IMR-90 (cell line): ENCODE measurements at regions not wholly inside any gene's neighbourhood (a gene's known extent, or its start where the extent isn't known, plus 50 kb on each side); places are given as distances from the start of the nearest gene placed in this dataset.

ENCODE experiments used
- ATAC-seq: fragments of 200-7000 bp; cut with Tn5 transposase; 2 replicates; pipeline ENCODE4 v1.9.1; 2020; ENCODE audit warnings: low read depth, mild to moderate bottlenecking, moderate library complexity
- BruUV-seq: library from RNA; stranded (reverse); fragments of 400-500 nt; replicated peaks from 2 replicates; lab custom pipeline; 2021; lab: Mats Ljungman, UMichigan
- CTCF ChIA-PET: fragments of 300-600 bp; formaldehyde crosslinking; extraction: SDS; loops from one replicate; lab custom pipeline; 2021; ENCODE audit warnings: antibody characterized with exemption; lab: Yijun Ruan, JAX
- POLR2A ChIA-PET: fragments of 300-600 bp; sonication (Branson Sonifier 250); formaldehyde crosslinking; loops from one replicate; lab custom pipeline; 2022; ENCODE audit warnings: antibody characterized with exemption; ENCODE audit not compliant: unreplicated experiment; lab: Charles Lee
- DNase-seq: peaks from one replicate; pipeline ENCODE4 v3.0.0; 2013
- H2AFZ ChIP-seq: replicated peaks from 2 replicates; pipeline ENCODE3; 2013; ENCODE audit warnings: low read length, mild to moderate bottlenecking; ENCODE audit not compliant: poor library complexity
- H2AK5ac ChIP-seq: 2 replicates; pipeline ENCODE4 v1.6.1; 2013; ENCODE audit warnings: low read depth, low read length, inconsistent platforms
- H2AK9ac ChIP-seq: replicated peaks from 2 replicates; pipeline ENCODE3; 2013; ENCODE audit warnings: mild to moderate bottlenecking, low read depth, low read length, moderate library complexity; ENCODE audit not compliant: poor library complexity
- H2BK120ac ChIP-seq: 2 replicates; pipeline ENCODE4 v1.6.1; 2013; ENCODE audit warnings: low read depth, low read length, inconsistent platforms
- H2BK15ac ChIP-seq: 3 replicates; pipeline ENCODE4 v1.6.1; 2013; ENCODE audit warnings: low read depth, low read length, inconsistent platforms
- H2BK20ac ChIP-seq: 2 replicates; pipeline ENCODE4 v1.6.1; 2013; ENCODE audit warnings: low read depth, mild to moderate bottlenecking, inconsistent platforms, low read length, moderate library complexity
- H2BK5ac ChIP-seq: 2 replicates; pipeline ENCODE4 v1.6.1; 2013; ENCODE audit warnings: mild to moderate bottlenecking, low read depth, low read length, inconsistent platforms; ENCODE audit not compliant: poor library complexity, severe bottlenecking
- H3K14ac ChIP-seq: replicated peaks from 2 replicates; pipeline ENCODE4 v1.6.1; 2013; ENCODE audit warnings: low read depth, low read length, inconsistent platforms
- H3K18ac ChIP-seq: 2 replicates; pipeline ENCODE4 v1.6.1; 2013; ENCODE audit warnings: low read depth, low read length, control low read depth
- H3K23ac ChIP-seq: 2 replicates; pipeline ENCODE4 v1.6.1; 2013; ENCODE audit warnings: low read depth, low read length, inconsistent platforms
- H3K27ac ChIP-seq: 2 replicates; pipeline ENCODE4 v1.5.1; 2013; ENCODE audit warnings: mild to moderate bottlenecking, control low read depth, low read length; ENCODE audit not compliant: insufficient read depth
- H3K27me3 ChIP-seq: 2 replicates; pipeline ENCODE4 v1.6.1; 2013; ENCODE audit warnings: low read length; ENCODE audit not compliant: control insufficient read depth, insufficient read depth
- H3K36me3 ChIP-seq: 2 replicates; pipeline ENCODE4 v1.6.1; 2013; ENCODE audit warnings: low read length, mixed read lengths; ENCODE audit not compliant: control insufficient read depth, insufficient read depth
- H3K4ac ChIP-seq: 2 replicates; pipeline ENCODE4 v1.6.1; 2013; ENCODE audit warnings: low read depth, low read length, inconsistent platforms
- H3K4me1 ChIP-seq: 2 replicates; pipeline ENCODE4 v1.6.1; 2013; ENCODE audit warnings: low read length, mixed read lengths; ENCODE audit not compliant: control insufficient read depth, insufficient read depth
- H3K4me2 ChIP-seq: 2 replicates; pipeline ENCODE4 v1.6.1; 2013; ENCODE audit warnings: low read depth, mild to moderate bottlenecking, control low read depth, low read length, moderate library complexity
- H3K4me3 ChIP-seq: 2 replicates; pipeline ENCODE4 v1.5.1; 2013; ENCODE audit warnings: low read depth, mild to moderate bottlenecking, control low read depth, low read length, moderate library complexity; ENCODE audit not compliant: insufficient read depth
- H3K56ac ChIP-seq: 2 replicates; pipeline ENCODE4 v1.6.1; 2013; ENCODE audit warnings: low read length, inconsistent platforms; ENCODE audit not compliant: insufficient read depth; ENCODE audit errors: extremely low read depth
- H3K79me1 ChIP-seq, 2 experiments: 2 replicates each; pipeline ENCODE4 v1.6.1; 2013; ENCODE audit warnings: low read length in 2 of 2, inconsistent platforms in 1 of 2, low read depth in 1 of 2
- H3K9ac ChIP-seq: 2 replicates; pipeline ENCODE4 v1.6.1; 2013; ENCODE audit warnings: low read depth, low read length, control low read depth
- H3K9me1 ChIP-seq: 2 replicates; pipeline ENCODE4 v1.6.1; 2013; ENCODE audit warnings: low read length, inconsistent platforms; ENCODE audit not compliant: insufficient read depth
- H3K9me3 ChIP-seq: 2 replicates; pipeline ENCODE4 v1.6.1; 2013; ENCODE audit warnings: low read length; ENCODE audit not compliant: control insufficient read depth, insufficient read depth
- H4K20me1 ChIP-seq: 2 replicates; pipeline ENCODE4 v1.6.1; 2013; ENCODE audit warnings: low read length, inconsistent platforms; ENCODE audit not compliant: insufficient read depth
- H4K5ac ChIP-seq: 2 replicates; pipeline ENCODE4 v1.6.1; 2013; ENCODE audit warnings: mild to moderate bottlenecking, low read depth, low read length, control low read depth
- H4K8ac ChIP-seq, 2 experiments: 2 replicates each; pipeline ENCODE4 v1.6.1; 2013; ENCODE audit warnings: low read depth in 2 of 2, low read length in 2 of 2, control low read depth in 1 of 2, inconsistent platforms in 1 of 2
- H4K91ac ChIP-seq: 2 replicates; pipeline ENCODE4 v1.6.1; 2013; ENCODE audit warnings: low read depth, low read length, inconsistent platforms; ENCODE audit not compliant: insufficient read depth
- BHLHE40 ChIP-seq: fragments of 150-350 bp; IDR thresholded peaks from 2 replicates; pipeline ENCODE4 v1.6.1; 2016; ENCODE audit warnings: mild to moderate bottlenecking, low read depth, low read length
- CEBPB ChIP-seq: IDR thresholded peaks from 2 replicates; pipeline ENCODE4 v1.6.1; 2012; ENCODE audit warnings: low read depth, low read length, improper control_type of control experiment
- CHD1 ChIP-seq: IDR thresholded peaks from 2 replicates; pipeline ENCODE4 v1.6.1; 2012; ENCODE audit warnings: low read depth, low read length, improper control_type of control experiment
- MAFK ChIP-seq: IDR thresholded peaks from 2 replicates; pipeline ENCODE4 v1.6.1; 2012; ENCODE audit warnings: low read depth, low read length, improper control_type of control experiment
- MAZ ChIP-seq: IDR thresholded peaks from 2 replicates; pipeline ENCODE4 v1.6.1; 2012; ENCODE audit warnings: low read depth, mild to moderate bottlenecking, low read length, improper control_type of control experiment, moderate library complexity, borderline replicate concordance
- MXI1 ChIP-seq: IDR thresholded peaks from 2 replicates; pipeline ENCODE4 v1.6.1; 2012; ENCODE audit warnings: low read depth, mild to moderate bottlenecking, low read length, moderate library complexity, borderline replicate concordance
- NFE2L2 ChIP-seq: fragments of 150-350 bp; IDR thresholded peaks from 2 replicates; pipeline ENCODE4 v1.6.1; 2016; ENCODE audit warnings: low read depth, mild to moderate bottlenecking, low read length
- POLR2A ChIP-seq: IDR thresholded peaks from 2 replicates; pipeline ENCODE4 v1.6.1; 2012; ENCODE audit warnings: mild to moderate bottlenecking, low read depth, low read length
- RAD21 ChIP-seq: IDR thresholded peaks from 2 replicates; pipeline ENCODE4 v1.6.1; 2012; ENCODE audit warnings: low read length, improper control_type of control experiment
- RCOR1 ChIP-seq: IDR thresholded peaks from 2 replicates; pipeline ENCODE4 v1.6.1; 2012; ENCODE audit warnings: mild to moderate bottlenecking, low read length, improper control_type of control experiment; ENCODE audit not compliant: insufficient replicate concordance
- RFX5 ChIP-seq: IDR thresholded peaks from 2 replicates; pipeline ENCODE4 v1.8.0; 2012; ENCODE audit warnings: low read depth, mild to moderate bottlenecking, low read length, moderate library complexity
- SMC3 ChIP-seq: fragments of 150-350 bp; IDR thresholded peaks from 2 replicates; pipeline ENCODE4 v1.6.1; 2016; ENCODE audit warnings: low read depth, mild to moderate bottlenecking, antibody characterized with exemption, low read length, moderate library complexity
- WGBS, 2 experiments: methylation state at CpG; one replicate each; pipeline versions ENCODE4 v1.1.5 to v1.1.7; 2013; ENCODE audit warnings: missing lambda C conversion rate in 2 of 2; ENCODE audit not compliant: insufficient read length in 1 of 2; ENCODE audit errors: extremely low coverage in 2 of 2; 5-methylcytosine and 5-hydroxymethylcytosine counted together
- dilution Hi-C: fragments of 300-500 bp; cut with HindIII; formaldehyde crosslinking; loops from one replicate; pipeline ENCODE4 v1.14.3; 2018; ENCODE audit warnings: low sequenced_read_pairs; ENCODE audit not compliant: unreplicated experiment
- in situ Hi-C: fragments of 300-500 bp; cut with MboI; formaldehyde crosslinking; loops from 3 replicates; pipeline ENCODE4 v1.14.3; 2019; ENCODE audit warnings: low sequenced_read_pairs, inconsistent platforms, mixed read lengths
- intact Hi-C: fragments of 100-400 bp; cut with micrococcal nuclease; formaldehyde crosslinking; loops from 2 replicates; pipeline ENCODE4 v1.10.0; 2022
- TF ChIP-seq, protein P1 (sequence below): fragments of 150-350 bp; IDR thresholded peaks from 2 replicates; pipeline ENCODE4 v1.6.1; 2016; ENCODE audit warnings: low read depth, mild to moderate bottlenecking, low read length, moderate library complexity, borderline replicate concordance
- TF ChIP-seq, protein P2 (sequence below): fragments of 150-350 bp; IDR thresholded peaks from 2 replicates; pipeline ENCODE4 v1.6.1; 2017; ENCODE audit warnings: mild to moderate bottlenecking, antibody characterized with exemption, low read length, low read depth

DNA sequence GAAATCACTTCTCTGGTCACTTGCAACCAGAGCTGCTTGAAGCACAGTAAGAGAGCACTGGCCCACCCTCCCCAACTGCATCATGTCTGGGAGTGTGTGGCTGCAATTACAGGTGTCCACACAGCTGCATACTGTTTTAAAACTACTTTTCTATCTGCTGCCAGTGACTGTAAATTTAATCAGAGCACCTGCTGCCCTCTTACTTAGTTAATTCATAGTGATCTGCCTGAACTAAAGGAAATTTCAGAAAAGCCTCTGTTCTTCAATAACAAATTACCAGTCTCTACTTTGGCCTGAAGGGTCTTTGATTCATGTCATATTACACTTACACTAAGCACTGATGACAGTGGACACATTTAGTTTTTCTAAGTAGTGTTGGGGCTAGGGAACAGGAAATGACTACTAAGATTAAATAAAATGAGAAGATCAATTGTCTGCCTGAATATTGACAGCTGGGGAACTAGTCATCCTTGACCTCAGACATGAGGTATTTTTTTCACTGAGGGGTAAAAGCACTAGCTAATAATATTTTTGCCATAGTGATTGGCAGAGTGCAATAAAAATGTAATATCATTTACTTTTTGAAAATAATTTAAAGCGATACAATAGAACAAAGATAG lies 788.9 kb upstream of the GRAMD2B start:
- Histone ChIP-seq H3K14ac (no peak overlapping the region), H2AK9ac (no peak overlapping the region), H4K91ac (no peak overlapping the region), H3K79me1 (no peaks in the 10 kb centered on the region), H3K27me3 (peaks cover 2% of the 10 kb centered on the region; the same call in 1 of the 2 replicates), H2BK120ac (no peak overlapping the region), H3K9me1 (no peaks in the 10 kb centered on the region), H3K23ac (no peak overlapping the region), H3K9ac (no peak overlapping the region), H3K4me3 (no peak overlapping the region), H2AK5ac (no peak overlapping the region), H3K9me3 (no peaks in the 10 kb centered on the region), H3K4me1 (no peaks in the 10 kb centered on the region), H3K56ac (no peak overlapping the region), H2BK15ac (no peak overlapping the region), H3K18ac (no peak overlapping the region), H3K4me2 (no peak overlapping the region), H4K20me1 (no peaks in the 10 kb centered on the region), H2BK5ac (no peak overlapping the region), H4K5ac (no peak overlapping the region), H2AFZ (no peak overlapping the region), H2BK20ac (no peak overlapping the region), H3K27ac (no peak overlapping the region), H3K36me3 (no peaks in the 10 kb centered on the region), H4K8ac (no peak overlapping the region), H3K4ac (no peak overlapping the region)
- dilution Hi-C loops (no loop called here), in situ Hi-C loops (no loop called here), intact Hi-C loops (no loop called here)
- no CpG with 5 or more reads among the region's 1 CpG for WGBS, 2 experiments
- ATAC-seq: no peak
- ChIA-PET CTCF (no interaction called here), POLR2A (no interaction called here)
- DNase-seq: no peak
- TF ChIP-seq, protein P1, sequence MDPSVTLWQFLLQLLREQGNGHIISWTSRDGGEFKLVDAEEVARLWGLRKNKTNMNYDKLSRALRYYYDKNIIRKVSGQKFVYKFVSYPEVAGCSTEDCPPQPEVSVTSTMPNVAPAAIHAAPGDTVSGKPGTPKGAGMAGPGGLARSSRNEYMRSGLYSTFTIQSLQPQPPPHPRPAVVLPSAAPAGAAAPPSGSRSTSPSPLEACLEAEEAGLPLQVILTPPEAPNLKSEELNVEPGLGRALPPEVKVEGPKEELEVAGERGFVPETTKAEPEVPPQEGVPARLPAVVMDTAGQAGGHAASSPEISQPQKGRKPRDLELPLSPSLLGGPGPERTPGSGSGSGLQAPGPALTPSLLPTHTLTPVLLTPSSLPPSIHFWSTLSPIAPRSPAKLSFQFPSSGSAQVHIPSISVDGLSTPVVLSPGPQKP: no peak
- TF ChIP-seq, protein P2, sequence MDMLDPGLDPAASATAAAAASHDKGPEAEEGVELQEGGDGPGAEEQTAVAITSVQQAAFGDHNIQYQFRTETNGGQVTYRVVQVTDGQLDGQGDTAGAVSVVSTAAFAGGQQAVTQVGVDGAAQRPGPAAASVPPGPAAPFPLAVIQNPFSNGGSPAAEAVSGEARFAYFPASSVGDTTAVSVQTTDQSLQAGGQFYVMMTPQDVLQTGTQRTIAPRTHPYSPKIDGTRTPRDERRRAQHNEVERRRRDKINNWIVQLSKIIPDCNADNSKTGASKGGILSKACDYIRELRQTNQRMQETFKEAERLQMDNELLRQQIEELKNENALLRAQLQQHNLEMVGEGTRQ: no peak
- TF ChIP-seq RFX5 (no peak), RAD21 (no peak), CHD1 (no peak), RCOR1 (no peak), NFE2L2 (no peak), CEBPB (no peak), BHLHE40 (no peak), MAFK (no peak), POLR2A (no peak), SMC3 (no peak), MAZ (no peak), MXI1 (no peak)
- no TSS peak for BruUV-seq
